Type B pancreatic cell (in vitro differentiated cells): ENCODE measurements at regions not wholly inside any gene's neighbourhood (a gene's known extent, or its start where the extent isn't known, plus 50 kb on each side); places are given as distances from the start of the nearest gene placed in this dataset.

ENCODE experiments used
- DNase-seq: peaks from one replicate; pipeline ENCODE4 v3.0.0; 2021; ENCODE audit warnings: mixed read lengths; ENCODE audit not compliant: unreplicated experiment; ENCODE audit errors: extremely low spot score
- H3K27ac Mint-ChIP-seq: 2 replicates; pipeline ENCODE4 v1.8.0; 2021; ENCODE audit warnings: mild to moderate bottlenecking, mixed read lengths
- H3K27me3 Mint-ChIP-seq: 2 replicates; pipeline ENCODE4 v1.8.0; 2021; ENCODE audit warnings: mixed read lengths
- H3K36me3 Mint-ChIP-seq: 2 replicates; pipeline ENCODE4 v1.8.0; 2021; ENCODE audit warnings: mixed read lengths
- H3K4me1 Mint-ChIP-seq: one replicate; pipeline ENCODE4 v1.8.0; 2021; ENCODE audit warnings: mixed read lengths; ENCODE audit not compliant: unreplicated experiment
- H3K4me3 Mint-ChIP-seq: 2 replicates; pipeline ENCODE4 v1.8.0; 2021; ENCODE audit warnings: mild to moderate bottlenecking, mixed read lengths
- H3K9me3 Mint-ChIP-seq: 2 replicates; pipeline ENCODE4 v1.8.0; 2021; ENCODE audit warnings: mixed read lengths
- TF ChIP-seq, protein P1 (sequence below): fragments of 200-600 bp; sonication (generic); conservative IDR thresholded peaks from 2 replicates; pipeline ENCODE4 v1.5.0; 2021; ENCODE audit warnings: antibody characterized with exemption, mild to moderate bottlenecking

DNA sequence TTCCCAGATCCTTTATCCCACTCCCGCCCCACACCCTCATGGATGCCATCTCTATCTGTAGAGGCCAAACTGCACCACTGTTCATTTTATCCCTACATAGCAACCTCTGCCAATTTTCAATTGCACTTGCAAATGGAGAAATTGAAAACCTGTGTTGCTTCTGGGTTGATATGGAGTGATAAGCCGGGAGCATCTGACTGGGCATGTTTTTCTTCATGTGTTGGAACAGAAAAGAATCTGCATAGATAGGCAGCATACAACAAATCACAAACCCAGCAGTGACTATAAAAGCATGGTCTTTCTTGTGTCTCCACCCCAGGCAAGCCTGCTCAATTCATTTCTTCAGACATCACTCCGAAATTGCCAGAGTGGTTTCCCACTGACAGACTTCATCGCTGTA, 608.8 kb upstream of the CAMK1G start:
- TF ChIP-seq, protein P1, sequence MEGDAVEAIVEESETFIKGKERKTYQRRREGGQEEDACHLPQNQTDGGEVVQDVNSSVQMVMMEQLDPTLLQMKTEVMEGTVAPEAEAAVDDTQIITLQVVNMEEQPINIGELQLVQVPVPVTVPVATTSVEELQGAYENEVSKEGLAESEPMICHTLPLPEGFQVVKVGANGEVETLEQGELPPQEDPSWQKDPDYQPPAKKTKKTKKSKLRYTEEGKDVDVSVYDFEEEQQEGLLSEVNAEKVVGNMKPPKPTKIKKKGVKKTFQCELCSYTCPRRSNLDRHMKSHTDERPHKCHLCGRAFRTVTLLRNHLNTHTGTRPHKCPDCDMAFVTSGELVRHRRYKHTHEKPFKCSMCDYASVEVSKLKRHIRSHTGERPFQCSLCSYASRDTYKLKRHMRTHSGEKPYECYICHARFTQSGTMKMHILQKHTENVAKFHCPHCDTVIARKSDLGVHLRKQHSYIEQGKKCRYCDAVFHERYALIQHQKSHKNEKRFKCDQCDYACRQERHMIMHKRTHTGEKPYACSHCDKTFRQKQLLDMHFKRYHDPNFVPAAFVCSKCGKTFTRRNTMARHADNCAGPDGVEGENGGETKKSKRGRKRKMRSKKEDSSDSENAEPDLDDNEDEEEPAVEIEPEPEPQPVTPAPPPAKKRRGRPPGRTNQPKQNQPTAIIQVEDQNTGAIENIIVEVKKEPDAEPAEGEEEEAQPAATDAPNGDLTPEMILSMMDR, result no peak
- no peaks in the 10 kb centered on the region for H3K36me3 Mint-ChIP-seq
- H3K9me3 Mint-ChIP-seq, result no peaks in the 10 kb centered on the region
- H3K27ac Mint-ChIP-seq, result no peak overlapping the region
- peaks cover 7% of the 10 kb centered on the region for H3K27me3 Mint-ChIP-seq
- H3K4me1 Mint-ChIP-seq, result peaks cover 4% of the 10 kb centered on the region
- DNase-seq, result no peak
- no peak overlapping the region for H3K4me3 Mint-ChIP-seq

DNA sequence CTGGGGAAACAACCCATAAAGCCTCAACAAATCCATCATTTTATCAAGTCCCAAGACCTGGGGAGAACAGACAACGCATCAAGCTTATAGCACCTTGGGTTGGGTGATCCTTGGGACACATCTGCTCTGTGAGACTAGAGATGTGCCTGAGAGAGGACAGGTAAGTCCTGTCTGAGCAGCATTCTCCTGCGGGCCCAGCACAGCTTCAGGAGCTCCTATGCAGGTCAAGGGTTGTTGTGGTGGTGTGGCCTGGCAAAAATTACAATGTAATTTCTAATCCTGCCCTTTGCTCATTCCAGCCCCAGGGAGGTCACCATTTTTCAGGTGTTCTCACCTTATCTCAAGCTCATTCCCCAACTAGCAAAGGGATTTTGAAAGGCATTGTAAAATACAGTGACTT, 608.1 kb upstream of the CAMK1G start:
- no peak for DNase-seq
- peaks cover 7% of the 10 kb centered on the region for H3K27me3 Mint-ChIP-seq
- no peak overlapping the region for H3K4me3 Mint-ChIP-seq
- TF ChIP-seq, protein P1, result no peak
- no peaks in the 10 kb centered on the region for H3K9me3 Mint-ChIP-seq
- no peak overlapping the region for H3K27ac Mint-ChIP-seq
- peaks cover 4% of the 10 kb centered on the region for H3K4me1 Mint-ChIP-seq
- no peaks in the 10 kb centered on the region for H3K36me3 Mint-ChIP-seq

DNA sequence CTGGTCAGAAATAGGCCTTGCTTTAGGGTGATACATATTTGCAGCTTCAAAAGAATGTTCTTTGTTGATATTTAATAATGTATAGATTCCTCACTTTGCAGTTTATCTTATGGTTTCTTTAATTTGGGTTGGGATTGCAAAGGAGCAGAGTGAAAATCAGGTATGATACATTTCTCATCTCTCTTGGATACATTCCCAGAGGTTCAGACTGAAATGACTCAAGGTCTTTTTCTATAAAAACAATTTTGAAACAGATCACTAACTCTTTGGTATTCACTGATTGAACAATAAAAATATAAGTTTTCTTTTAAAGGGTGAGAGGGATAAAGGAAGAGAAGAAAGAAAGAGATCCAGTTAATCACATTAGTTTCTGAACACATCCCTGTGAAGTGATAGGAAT, 606.5 kb upstream of the CAMK1G start:
- Mint-ChIP-seq H3K4me3 (no peak overlapping the region), H3K9me3 (no peaks in the 10 kb centered on the region), H3K27me3 (peaks cover 9% of the 10 kb centered on the region), H3K27ac (no peak overlapping the region), H3K36me3 (no peaks in the 10 kb centered on the region), H3K4me1 (no peaks in the 10 kb centered on the region)
- no peak for DNase-seq
- TF ChIP-seq, protein P1, result no peak

DNA sequence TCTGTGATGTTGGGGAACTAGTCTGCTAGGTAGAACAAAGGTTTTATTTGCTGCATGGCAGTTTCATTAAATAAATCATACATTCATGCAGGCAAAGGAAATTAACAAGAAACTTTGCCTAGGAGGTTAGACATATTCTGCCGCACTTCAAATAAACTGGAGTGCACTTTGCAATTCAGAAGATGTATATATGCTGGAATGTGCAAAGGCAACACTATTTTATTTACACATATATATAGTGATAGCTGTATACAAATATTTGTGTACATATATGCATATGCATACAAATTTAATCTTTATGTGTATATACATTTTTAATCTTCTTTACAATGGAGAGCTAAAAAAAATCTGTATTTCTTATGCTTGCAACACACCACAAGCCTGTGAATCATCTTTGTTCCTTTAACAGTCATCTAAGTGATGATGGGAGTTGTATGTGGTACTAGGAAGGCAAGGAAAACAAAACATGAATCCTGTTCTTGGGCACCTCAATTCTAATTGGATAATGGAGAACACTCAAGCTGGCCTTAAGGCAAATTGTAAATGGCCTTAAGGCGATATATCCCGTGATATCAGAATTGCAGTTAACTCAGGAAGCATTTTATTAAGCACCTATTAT, 605.8 kb upstream of the CAMK1G start:
- peaks cover 4% of the 10 kb centered on the region for H3K27me3 Mint-ChIP-seq
- H3K36me3 Mint-ChIP-seq, result no peaks in the 10 kb centered on the region
- H3K4me3 Mint-ChIP-seq, result no peak overlapping the region
- DNase-seq, result no peak
- no peaks in the 10 kb centered on the region for H3K9me3 Mint-ChIP-seq
- H3K27ac Mint-ChIP-seq, result no peak overlapping the region
- TF ChIP-seq, protein P1, result no peak
- H3K4me1 Mint-ChIP-seq, result no peaks in the 10 kb centered on the region

DNA sequence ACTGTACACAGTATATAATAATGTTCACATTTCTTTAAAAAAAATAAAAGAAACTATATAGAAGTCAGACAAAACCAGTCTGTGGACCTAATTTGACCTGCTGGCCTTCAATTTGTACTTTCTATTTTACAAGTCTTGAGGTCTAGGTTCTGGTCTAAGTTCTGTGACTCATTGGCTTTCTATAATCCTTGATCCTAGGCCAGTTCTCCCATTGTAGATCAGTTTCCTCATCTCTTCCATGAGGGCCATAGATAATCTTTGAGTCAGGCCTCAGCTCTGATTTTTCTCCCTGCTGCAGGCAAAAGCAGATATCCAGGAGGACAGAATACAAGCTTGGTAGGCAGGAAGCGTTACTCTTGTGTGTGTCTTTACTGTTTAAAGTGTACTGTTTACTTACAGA, 603.7 kb upstream of the CAMK1G start:
- Mint-ChIP-seq H3K27me3 (peaks cover 4% of the 10 kb centered on the region), H3K36me3 (no peaks in the 10 kb centered on the region), H3K4me3 (no peak overlapping the region), H3K4me1 (no peaks in the 10 kb centered on the region), H3K27ac (no peak overlapping the region), H3K9me3 (no peaks in the 10 kb centered on the region)
- no peak for DNase-seq
- TF ChIP-seq, protein P1, result no peak

DNA sequence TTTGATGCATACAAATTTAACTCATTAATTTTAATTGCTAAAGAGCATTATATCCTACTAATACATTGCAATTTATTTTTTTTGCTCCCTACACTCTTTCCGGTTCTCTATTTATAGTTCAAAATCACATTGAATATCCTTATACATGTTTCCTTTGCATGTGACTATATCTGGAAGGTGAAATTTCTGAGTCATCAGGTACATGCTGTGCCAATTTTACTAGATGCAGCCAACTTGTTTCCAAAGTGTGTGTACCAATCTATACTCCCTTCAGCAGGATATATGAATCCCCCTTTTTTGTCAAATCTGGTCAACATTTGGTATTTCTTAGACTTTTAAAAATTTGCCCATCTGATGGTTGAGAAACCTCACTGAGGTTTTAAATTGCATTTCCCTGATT, 602.9 kb upstream of the CAMK1G start:
- TF ChIP-seq, protein P1, result no peak
- no peak for DNase-seq
- H3K36me3 Mint-ChIP-seq, result no peaks in the 10 kb centered on the region
- no peak overlapping the region for H3K4me3 Mint-ChIP-seq
- no peak overlapping the region for H3K27ac Mint-ChIP-seq
- no peaks in the 10 kb centered on the region for H3K9me3 Mint-ChIP-seq
- H3K27me3 Mint-ChIP-seq, result peaks cover 4% of the 10 kb centered on the region
- no peaks in the 10 kb centered on the region for H3K4me1 Mint-ChIP-seq
